ENCODE measurements at regions not wholly inside any gene's neighbourhood (a gene's known extent, or its start where the extent isn't known, plus 50 kb on each side); places are given as distances from the start of the nearest gene placed in this dataset.
A peak's percentile ranks its signal among the peaks of the same experiment; 100 is the strongest.

- peak in 1 of 3 donors; percentile 2 for DNase-seq (ENCODE audit: low read depth in 3 of 3)
Observed at GRCh38 chr6:127641905-127642304, 64.9 kb downstream of the C6orf58 start.

Data from stimulated activated CD4-positive, alpha-beta T cell treated with anti-CD3 and anti-CD28 coated beads, TNF-alpha, amount 100 ng/mL, for 48 hours (primary cell).